ENCODE measurements at regions not wholly inside any gene's neighbourhood (a gene's known extent, or its start where the extent isn't known, plus 50 kb on each side); places are given as distances from the start of the nearest gene placed in this dataset.
"Not testable (repeated sequence)": the region's sequence is repeated elsewhere in the genome, so short reads cannot be mapped to it uniquely, and the experiment has no call there.

DNA sequence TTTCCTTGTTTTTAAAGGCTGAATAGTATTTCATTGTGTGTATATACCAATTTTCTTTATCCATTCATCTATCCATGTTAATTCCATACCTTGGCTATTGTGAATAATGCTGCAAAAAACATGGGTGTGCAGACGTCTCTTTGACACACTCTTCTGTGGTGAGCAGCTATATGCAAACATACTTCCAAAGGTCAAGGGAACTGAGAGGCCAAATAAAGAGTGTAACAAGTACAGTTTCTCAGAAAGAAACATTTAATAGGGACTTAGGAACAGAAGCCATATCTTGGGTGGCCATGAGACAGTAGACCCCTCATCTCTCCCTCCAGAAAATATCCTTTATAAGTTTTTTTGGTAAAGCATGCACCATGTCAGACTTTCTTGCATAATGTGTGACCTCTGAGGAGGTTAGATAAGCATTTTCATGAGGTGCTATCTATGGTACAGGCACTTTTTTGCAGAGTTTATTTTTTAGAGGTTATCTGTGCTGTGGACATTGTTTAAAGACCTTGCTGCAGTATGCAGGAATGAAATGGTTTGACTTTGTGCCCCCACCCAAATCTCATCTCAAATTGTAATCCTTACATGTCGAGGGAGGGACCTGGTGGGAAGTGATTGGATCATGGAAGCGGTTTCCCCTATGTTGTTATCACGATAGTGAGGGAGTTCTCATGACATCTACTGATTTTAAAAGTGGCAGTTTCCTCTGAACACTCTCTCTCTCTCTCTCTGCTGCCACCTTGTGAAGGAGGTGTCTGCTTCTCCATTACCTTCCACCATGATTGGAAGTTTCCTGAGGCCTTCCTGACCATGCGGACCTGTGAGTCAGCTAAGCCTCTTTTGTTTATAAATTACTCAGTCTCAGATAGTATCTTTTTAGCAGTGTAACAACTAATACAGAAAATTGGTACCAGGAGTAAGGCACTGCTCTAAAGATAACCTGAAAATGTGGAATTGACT is 1202.3 kb downstream of the GALC start:
- no peak for DNase-seq (ENCODE audit: low spot score)

DNA sequence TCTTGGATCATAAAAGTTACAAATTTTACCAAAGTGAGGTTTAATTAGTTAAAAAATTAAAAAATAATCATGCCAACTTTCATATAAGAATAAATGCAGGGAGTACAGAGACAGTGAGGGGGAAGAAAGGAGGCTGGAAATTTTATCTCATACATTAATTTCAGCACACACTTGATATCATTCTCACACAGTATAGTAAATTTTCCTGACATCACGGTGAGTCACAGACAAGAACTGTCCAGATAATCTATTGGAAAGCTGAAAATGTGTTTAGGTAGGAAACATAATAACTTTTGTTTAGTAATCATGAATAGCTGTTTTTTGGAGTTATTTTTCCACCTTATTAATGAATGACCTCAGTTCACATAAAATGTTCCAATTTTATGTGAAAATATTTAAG is 1204.8 kb downstream of the GALC start:
- no peak for DNase-seq (ENCODE audit: low spot score)

DNA sequence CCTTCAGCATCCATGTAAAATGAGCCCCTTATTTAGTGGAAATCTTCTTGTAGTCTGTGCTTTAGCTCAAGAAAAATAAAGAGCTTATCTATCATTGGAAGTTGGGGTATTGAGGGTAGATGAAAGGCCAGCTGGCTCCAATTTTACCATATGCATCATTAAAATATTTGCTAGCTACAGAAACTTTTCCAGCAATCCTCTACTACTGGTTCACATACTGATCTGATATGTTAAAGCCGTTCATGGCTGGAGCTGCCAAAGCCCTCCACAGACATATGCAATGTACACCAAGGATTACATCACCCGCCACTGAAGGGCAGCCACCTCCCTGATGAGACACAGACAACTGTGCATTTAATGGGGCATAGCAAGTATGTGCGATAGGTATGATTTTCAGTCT is 1205.3 kb downstream of the GALC start:
- DNase-seq (ENCODE audit: low spot score), result no peak

DNA sequence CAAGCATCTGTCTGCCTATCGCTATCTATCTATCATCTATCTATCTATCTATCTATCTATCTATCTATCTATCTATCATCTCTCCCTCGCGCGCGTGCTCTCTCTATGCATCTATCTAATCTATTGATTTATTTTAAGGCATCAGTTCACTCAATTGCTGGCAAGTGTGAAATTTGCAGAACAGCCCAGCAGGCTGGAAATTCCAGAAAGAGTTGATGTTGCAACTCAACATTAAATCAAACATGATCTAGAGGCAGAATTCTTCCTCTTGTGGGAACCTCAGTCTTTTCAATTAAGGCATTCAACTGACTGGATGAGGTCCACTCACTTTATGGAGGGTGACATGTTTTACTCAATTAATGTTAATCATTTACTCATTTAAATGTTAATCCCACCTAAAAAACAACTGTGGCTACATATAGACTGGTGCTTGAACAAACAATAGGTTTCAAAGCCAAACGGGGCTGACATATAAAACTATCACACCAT is 1210.8 kb downstream of the GALC start:
- DNase-seq (ENCODE audit: low spot score), result no peak

DNA sequence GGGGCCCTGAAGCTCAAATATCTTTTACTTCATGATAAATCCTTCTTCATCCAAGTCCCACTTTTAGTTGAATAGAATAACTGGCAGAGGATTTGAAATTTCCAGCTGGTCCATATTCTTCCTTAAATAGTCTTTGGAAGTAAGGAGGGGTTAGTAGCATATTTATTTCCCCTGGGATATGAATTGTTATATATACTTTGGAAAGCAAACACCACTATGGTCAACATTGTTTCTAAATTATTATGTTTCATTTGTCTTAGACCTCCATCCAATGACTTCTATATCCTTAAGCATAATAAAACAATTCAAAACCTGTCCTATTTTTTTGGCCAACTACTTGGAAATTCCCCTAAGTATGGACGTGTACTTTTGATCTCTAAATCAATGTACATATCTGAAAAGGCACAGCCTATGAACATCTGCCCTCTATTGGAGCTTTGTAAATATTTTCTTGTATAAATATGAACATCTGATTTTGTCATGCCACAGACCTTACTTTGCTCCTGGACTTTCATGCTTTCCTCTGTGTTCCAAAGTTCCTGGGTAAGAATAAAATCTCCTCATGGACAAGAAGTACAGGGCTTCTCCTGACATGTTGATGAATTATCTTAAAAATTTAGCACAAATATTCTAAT is 1212.0 kb downstream of the GALC start:
- no peak for DNase-seq (ENCODE audit: low spot score)

DNA sequence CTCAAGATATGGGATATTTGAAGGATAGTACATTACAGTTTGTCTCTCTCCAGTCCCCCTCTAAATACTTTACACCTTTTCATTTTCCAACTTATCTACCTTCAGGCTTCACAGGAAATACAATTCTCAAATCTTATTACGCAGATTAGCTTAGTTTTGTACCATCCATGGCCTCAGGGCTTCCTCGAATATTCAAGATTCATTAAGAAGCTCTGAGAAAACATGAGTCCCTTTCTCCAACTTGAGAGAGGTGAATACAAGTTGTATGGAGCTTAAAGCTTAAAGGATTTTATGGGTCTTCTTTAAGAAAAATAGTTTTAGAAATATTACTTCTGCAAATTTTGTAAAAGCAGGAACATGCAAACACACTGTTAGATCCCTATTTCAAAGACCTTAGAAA is 1212.5 kb downstream of the GALC start:
- no peak for DNase-seq (ENCODE audit: low spot score)

DNA sequence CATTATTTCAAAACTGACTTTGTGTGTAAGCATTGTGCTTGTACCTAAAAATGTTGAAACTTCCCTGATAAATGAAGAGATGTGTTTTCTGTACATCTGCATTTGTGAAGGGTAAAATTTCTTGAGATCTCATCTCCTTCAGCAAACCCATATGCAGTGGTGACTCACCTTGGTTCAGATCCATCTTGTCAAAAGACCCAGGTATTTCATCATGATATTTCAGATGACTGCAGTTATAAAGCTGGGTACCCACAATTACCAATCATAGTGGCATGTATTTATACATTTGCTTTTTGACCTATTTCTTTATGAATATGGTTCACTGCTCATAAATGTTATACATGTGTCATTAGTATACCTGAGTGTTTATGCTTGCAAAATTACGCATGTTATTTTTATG is 1213.6 kb downstream of the GALC start:
- no peak for DNase-seq (ENCODE audit: low spot score)

DNA sequence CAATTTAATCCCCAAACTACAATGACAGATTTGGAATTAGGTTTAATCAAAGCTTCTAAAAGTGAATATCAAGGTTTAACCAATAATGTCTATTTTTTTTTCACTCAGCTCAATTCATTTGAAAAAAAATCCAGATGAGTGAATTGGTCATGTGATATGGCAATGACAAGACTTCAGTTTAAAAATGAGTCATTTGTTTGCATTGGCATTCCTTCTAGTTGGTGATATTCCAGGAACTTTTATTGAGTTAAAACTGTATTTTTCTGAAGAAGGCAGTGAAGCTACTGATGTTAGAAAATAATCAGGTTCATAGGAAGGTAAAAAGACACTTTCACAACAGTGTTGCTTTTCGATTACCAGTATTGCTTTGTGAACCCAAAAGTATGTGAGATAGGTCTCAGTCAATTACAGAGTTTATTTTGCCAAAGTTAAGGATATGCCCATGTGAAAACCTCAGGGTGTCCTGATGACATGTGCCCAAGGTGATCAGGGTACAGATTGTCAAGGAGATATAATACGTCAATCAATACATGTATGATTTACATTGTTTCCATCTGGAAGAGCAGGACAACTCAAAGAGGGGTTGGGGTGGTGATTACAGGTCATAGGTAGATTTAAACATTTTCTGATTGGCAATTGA is 1214.9 kb downstream of the GALC start:
- DNase-seq (ENCODE audit: low spot score), result no peak

DNA sequence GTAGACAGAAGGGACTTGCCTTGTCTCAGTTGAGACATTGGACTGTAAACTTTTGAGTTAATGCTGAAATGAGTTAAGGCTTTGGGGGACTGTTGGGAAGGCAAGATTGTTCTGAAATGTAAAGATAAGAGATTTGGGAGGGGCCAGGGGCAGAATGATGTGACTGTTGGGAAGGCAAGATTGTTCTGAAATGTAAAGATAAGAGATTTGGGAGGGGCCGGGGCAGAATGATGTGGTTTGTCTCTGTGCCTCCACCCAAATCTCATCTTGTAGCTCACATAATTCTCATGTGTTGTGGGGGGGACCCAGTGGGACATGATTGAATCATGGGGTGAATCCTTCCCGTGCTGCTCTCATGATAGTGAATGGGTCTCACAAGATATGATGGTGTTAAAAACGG is 1217.1 kb downstream of the GALC start:
- not testable (repeated sequence) for DNase-seq (ENCODE audit: low spot score)

DNA sequence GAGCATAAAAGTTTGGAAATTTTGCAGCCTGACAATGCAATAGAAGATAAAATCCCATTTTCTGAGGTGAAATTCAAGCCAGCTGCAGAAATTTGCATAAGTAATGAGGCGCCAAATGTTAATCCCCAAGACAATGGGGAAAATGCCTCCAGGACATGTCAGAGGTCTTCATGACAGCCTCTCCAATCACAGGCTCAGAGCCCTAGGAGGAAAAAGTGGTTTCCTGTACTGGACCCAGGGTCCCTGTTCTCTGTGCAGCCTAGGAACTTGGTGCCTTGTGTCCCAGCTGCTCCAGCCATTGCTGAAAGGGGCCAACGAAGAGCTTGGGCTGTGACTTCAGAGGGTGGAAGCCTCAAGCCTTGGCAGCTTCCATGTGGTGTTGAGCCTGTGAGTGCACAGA is 1218.1 kb downstream of the GALC start:
- DNase-seq (ENCODE audit: low spot score), result no peak

DNA sequence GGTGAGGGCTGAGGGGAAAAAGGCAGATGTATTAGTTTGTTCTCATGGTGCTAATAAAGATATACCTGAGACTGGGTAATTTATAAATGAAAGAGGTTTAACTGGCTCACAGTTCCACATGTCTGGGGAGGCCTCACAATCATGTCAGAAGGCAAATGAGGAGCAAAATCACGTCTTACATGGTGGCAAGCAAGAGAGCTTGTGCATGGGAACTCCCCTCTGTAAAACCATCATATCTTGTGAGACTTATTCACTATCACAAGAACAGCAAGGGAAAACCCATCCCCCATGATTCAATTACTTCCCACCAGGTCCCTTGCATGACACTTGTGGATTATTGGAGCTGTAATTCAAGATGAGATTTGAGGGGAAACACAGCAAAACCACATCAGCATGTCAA is 1220.9 kb downstream of the GALC start:
- DNase-seq (ENCODE audit: low spot score), result no peak

DNA sequence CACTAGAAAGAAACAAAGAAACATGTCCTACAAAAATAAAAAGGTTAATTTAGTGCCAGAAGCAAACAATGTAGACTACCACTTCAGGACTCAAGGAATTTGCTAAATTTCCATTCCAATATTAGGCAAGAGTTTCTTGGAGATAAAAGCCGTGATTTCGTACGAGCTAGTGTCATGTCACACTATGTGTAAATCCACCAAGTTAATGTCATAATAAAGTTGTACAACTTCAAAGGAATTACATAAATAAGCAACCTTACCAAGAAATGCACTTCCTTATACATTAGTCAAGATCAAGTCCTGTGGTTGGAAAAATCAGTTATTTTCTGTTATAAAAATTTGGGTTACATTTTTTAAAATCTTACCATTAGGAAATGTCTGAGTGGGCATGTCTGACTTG is 1222.8 kb downstream of the GALC start:
- DNase-seq (ENCODE audit: low spot score), result no peak

DNA sequence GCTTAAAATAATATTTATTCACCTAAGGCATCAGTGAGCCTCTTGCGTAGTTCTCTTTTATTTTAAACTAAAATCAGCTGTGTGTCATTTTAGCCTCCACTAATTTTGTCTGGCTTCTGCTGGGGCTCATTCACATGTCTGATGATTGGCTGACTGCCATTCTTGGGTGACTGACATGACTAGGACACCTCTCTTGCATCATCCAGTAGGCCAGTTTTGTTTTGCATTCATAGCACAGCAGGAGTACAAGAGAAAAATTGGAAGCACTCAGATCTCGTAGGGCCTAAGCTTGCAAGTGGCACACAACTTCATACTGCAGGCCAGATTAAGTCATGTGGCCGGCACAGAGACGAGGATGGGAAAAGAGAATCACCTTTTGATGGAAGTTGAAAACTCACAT is 1226.5 kb downstream of the GALC start:
- DNase-seq (ENCODE audit: low spot score), result no peak

DNA sequence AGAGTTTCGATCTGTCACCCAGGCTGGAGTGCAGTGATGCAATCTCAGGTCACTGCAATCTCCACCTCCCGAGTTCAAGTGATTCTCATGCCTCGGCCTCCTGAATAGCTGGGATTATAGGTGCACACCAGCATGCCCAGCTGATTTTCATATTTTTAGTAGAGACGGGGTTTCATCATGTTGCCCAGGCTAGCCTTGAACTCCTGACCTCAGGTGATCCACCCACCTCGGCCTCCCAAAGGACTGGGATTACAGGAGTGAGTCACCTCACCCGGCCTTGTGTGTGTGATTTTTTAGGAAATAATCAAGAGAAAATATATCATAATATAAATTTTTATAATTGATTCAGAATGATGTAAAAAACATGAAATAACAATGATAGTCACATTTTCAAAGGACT is 1231.4 kb downstream of the GALC start:
- no peak for DNase-seq (ENCODE audit: low spot score)

DNA sequence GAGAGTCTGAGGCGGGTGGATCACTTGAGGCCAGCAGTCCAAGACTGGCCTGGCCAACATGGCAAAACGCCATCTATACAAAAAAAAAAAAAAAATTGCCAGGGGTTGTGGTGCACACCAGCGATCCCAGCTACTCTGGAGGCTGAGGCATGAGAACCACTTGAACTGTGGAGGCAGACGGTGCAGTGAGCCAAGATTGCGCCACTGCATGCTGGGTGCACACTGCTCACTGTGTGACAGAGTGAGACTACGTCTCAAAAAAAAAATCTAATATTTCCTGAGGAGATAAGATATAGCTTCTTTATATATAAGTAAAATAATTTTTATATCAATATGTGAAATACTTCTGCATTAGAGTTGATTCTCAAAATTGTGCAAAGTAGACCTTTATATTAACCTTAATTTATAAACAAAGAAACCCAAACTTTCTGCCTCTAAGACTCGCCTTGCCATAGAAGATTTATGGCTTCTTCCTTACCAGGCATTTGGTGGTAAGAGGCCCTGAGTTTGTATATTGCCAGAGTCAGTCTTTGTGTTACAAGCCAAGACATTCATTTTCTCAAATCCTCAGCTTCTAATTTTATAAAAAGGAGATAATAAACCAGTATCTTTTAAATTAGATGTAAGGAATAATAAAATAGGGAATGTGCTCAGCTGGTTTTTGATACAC is 1226.7 kb downstream of the FLRT2 start:
- DNase-seq (ENCODE audit: low spot score), result no peak

DNA sequence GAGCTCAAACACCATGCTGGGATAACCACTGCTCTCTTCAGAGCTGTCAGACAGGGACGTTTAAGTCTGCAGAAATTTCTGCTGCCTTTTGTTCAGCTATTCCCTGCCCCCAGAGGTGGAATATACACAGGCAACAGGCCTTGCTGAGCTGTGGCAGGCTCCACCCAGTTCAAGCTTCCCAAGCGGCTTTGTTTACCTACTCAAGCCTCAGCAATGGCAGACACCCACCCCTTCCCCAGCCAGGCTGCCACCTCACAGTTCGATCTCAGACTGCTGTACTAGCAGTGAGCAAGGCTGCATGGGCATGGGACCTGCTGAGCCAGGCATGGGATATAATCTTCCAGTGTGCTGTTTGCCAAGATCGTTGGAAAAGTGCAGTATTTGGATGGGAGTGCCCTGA is 1220.5 kb downstream of the FLRT2 start:
- DNase-seq (ENCODE audit: low spot score), result not testable (repeated sequence)

DNA sequence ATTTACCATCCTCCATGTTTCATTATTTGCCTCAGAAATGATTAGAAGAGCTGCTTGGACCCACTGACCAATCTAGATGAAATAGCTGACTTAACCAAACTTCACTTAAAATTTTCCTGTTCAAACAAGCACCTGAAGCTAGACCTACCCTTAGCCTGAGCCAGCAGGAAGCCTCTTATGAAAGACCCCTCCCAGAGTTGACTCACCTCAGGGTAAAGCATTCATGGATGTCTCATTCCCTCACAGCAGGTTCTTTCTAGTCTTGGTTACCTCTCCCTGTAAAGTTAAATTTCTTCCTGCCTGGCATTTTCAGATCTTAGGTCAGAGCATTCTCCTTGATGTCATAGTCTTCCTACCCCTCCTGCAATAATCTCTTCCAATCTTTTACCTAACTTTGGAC is 1209.8 kb downstream of the FLRT2 start:
- DNase-seq (ENCODE audit: low spot score), result no peak

DNA sequence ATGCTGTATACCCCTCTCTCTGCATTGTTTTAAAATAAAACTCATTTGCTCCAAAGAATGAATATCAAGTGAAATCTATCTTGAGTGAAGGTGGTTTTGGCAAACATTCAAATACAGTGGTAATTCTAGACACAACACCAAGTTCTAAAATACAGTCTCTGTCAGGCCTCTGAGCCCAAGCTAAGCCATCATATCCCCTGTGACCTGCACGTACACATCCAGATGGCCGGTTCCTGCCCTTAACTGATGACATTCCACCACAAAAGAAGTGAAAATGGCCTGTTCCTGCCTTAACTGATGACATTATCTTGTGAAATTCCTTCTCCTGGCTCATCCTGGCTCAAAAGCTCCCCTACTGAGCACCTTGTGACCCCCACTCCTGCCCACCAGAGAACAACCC is 1201.5 kb downstream of the FLRT2 start:
- DNase-seq (ENCODE audit: low spot score), result not testable (repeated sequence)

DNA sequence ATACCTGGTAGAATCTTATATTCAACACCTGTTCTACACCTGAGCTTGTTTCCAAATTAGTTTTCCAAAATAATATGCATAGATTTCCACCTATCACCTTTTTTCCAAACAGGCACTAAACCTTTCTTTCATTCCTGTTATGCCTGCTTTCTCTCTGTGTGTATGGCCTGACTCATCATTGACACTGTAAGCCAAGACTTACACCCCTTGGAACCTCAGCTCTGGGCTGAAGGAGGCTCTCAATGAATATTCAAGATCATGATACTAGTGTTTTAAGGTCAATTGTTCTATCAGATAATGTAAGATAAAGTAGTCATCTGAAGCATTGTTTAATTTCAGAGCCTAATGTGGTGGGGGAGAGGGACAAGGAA is 1193.3 kb downstream of the FLRT2 start:
- DNase-seq (ENCODE audit: low spot score), result no peak

DNA sequence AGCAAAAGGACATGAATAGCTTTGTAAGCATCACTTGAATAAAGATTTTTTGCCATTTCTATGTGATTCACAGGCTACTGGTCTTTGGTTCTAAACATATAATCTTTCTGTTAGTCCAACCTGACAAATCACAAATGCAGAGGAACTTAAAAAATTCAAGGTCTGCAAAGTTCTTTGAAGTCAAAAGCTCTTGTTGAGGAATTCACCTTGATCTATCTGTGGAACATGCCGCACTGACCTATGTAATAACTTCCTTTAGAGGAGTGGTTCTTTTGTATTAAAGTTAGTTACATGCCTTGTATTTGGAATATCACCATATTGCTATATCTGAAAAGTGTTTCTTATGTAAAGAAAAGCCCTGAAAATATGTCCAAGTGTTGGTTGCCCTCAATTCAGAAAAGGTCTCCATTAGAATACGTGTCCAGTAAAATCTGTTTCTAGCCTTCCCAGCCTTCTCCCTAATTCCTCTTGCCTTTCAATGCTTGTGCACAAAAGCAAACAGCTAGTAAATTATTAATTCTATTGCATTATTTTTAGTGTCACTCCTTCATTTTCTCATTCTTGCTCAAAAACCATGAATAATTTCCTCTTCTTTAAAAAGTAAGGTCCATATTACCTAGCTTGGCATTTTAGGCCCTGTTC is 1192.8 kb downstream of the FLRT2 start:
- no peak for DNase-seq (ENCODE audit: low spot score)

DNA sequence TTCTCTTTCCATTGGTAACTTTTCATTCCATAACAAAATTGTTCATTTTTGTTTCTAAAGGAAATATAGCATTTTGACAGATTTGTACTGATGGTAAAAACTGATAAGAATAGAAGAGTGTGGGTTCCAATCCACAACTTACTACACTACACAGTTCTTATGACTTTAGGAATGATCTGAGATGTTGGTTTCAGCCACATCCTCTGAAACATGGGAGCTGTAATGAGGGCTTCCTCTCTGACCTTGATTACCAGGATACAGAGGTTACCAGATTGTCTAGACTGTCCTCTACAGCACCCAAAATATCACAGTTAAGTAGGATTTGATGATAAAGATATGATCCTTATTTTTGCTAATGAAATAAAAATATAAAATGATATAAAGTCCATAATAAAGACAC is 1184.6 kb downstream of the FLRT2 start:
- no peak for DNase-seq (ENCODE audit: low spot score)

DNA sequence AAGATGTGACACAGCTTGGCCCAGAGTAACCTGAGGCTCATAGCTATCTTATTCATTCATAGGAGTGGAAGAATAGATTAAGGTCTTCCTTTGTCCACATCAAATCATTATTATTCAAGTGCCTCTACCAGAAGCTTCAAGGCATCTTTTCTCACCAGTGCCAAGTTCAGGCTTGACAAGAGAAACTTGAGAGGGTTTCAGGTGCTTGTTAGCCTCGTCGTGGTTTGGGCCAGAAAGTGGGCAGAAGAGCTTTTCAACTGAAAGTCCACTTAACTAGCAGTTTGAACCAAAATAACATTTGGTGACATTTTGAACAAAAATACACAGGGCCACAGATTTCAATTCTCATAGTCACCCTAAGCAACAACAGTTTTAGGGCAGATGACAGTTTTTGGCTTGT is 1184.2 kb downstream of the FLRT2 start:
- DNase-seq (ENCODE audit: low spot score), result no peak

Measured in Ammon's horn (tissue), 1 donor.